ENCODE measurements at regions not wholly inside any gene's neighbourhood (a gene's known extent, or its start where the extent isn't known, plus 50 kb on each side); places are given as distances from the start of the nearest gene placed in this dataset.
"Not testable (repeated sequence)": the region's sequence is repeated elsewhere in the genome, so short reads cannot be mapped to it uniquely, and the experiment has no call there.

GRCh38 chr11:28962502-28962901 lies 854.3 kb downstream of the METTL15 start:
- DNase-seq: no peak

DNA sequence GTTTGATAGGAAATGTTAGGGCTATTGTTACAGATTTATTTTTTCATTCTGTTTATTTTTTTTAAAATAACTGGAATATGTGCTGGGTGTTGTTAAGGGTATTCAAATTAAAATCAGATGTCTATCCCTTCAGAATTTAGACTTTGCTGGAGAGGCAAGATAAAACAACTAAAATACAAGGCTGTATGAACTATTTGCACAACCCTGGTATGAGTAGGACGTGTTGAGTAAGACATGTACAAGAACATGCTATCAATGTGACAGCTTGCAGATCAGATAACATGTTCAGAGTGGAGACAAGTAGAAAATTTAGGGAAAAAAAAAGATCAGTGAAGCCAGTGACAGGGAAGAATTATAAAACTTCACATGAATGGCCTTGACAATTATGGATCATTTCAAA lies 853.5 kb downstream of the METTL15 start:
- no peak for DNase-seq

DNA sequence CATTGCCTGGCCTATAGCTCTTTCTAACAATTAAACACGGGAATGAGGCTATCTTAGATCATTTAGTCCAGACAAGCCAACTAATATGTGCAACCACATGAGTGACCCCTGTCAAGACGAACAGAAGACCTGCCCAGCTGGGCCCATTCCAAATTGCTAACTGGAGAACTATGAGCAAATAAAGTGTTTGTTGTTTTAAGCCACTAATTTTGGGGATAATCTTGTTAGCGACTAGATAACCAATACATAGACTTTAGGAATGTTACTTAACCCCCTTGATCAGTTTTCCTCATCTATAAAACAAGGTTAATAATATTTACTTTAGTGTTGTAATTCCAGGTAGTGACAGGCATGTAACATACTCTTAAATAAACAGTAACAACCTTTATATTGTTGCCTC lies 848.3 kb downstream of the METTL15 start:
- no peak for DNase-seq

- no peak for DNase-seq
Observed at GRCh38 chr11:28951191-28951590, 843.0 kb downstream of the METTL15 start.

DNA sequence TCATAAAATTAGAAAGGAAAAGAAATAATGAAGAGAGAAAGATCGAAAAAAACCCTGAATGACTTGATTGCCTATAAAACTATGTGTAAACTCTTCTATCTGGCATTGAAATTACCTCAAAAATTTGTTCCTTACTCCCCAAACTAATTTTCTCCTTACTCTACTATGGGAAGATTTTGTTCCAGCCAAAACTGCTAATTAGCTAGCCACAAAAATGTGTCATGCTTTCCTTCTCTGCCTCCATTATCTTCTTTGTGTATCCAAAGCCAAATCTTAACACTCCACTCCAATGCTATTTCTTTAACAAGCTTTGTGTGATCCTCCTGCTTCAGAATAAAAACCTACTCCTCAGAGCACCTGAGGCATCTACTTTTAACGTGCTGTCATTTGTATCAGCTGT lies 831.2 kb downstream of the METTL15 start:
- DNase-seq: no peak

- no peak for DNase-seq
Observed at GRCh38 chr11:28938091-28938490, 829.9 kb downstream of the METTL15 start.

DNA sequence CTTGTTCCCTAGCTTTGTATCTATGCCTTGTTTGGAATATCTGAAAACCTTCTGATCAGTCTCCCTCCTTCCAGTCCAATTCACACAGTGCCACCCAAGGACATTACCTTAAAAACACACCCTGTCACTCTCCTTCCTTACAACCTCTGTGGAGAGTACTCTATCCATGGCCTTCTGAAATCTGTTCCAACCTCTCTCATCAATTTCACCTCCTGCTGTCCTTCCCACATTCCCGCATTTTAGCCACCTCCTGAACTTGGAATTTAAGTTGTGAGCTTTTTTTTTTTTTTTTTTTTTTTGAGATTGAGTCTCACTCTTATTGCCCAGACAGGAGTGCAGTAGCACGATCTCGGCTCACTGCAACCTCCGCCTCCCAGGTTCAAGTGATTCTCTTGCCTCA lies 824.8 kb downstream of the METTL15 start:
- DNase-seq: no peak

GRCh38 chr11:28924004-28924403 lies 815.8 kb downstream of the METTL15 start:
- DNase-seq: no peak

- no peak for DNase-seq
Observed at GRCh38 chr11:28922386-28922981, 814.3 kb downstream of the METTL15 start.

GRCh38 chr11:28919194-28919593 lies 811.0 kb downstream of the METTL15 start:
- DNase-seq: no peak

DNA sequence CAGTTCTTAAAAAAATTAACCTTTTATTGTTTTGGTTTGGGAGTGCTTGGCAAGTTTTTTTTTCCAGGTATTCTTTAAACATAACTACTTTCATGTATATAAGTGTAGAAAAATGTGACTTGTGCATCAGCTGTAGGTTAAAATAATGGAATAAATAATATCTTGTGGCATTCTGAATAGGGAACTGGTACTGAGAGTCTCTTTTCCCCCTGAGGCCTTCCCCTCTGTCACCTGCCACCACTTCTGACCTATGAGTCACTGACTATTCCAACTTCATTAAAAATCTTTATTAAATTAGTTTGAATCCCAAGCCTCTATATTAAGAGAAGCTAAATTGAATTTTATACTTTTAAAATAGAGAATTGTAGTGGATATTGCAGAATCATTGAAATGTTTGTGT lies 805.7 kb downstream of the METTL15 start:
- DNase-seq: no peak

DNA sequence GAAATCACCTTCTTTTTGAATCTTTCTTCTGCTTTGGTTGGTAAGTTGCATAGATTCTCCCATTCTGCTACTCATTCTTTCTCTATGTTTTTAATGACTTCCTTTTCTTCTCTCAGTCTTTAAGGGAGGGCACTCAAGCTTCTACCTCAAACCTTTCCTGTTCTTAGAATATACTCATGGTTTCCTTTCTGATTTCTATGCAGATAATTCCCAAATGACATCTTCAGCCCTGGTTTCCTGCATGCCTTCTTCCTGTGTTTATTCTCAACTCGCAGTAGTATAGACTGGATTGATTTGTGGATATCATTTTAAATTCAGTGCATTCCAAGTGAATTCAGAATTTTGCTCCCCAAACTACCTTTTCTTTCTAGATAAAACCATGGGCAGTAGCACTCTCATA lies 803.6 kb downstream of the METTL15 start:
- DNase-seq: no peak

DNA sequence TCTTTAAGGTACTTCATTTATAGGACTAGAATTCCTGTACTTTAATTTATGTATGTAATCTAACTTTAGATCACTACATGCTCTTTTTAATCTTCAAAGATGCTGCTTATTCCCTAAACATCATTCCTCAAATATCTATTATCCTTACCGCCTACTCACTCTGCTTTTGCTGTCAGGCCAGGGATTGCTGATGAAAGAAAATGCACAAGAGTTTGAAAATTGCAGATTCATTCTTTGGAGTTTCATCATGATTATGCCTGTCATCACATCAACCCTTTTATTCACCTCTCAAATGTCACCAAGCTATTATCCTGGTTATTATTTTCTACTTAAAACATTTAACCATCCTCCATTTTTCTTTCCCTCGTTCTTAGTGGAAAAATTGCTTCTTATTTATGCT lies 802.7 kb downstream of the METTL15 start:
- DNase-seq: no peak

DNA sequence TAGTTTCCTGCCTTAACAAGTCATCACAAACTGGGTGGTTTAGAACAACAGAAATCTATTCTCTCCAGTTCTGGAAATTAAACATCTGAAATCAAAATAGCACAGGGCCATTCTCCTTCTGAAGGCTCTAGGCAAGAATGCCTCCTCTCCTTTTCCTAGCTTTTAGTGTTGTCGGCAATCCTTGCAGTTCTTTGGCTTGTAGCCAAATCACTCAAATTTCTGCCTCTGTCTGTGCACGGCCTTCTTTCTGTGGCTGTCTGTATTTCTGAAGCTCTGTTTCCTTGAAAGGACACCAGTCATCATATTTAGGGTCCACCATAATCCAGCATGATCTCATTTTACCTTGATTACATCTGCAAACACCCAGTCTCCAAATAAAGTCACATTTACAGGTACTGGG lies 795.5 kb downstream of the METTL15 start:
- no peak for DNase-seq

DNA sequence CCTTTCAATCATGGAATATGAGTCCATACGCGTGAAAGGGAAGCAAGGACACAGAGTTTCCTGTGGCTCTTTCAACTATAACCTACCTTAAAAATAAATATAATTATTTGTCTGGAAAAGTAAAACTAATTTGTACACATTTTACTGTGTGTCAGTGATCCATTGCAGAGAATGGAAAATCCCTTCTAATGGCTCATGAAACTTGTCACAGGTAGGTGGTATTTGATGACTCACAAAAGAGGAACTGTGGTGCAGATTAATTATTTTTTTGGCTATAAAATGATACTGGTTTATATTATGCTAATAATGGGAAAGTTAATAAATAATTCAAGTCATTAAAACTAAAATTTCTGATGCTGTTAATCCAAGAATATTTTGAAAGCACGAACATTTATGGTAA lies 792.2 kb downstream of the METTL15 start:
- DNase-seq: no peak

- no peak for DNase-seq
Observed at GRCh38 chr11:28899706-28900105, 791.5 kb downstream of the METTL15 start.

- not testable (repeated sequence) for DNase-seq
Observed at GRCh38 chr11:28890601-28891040, 782.4 kb downstream of the METTL15 start.

GRCh38 chr11:28887681-28888080 lies 779.5 kb downstream of the METTL15 start:
- DNase-seq: no peak

GRCh38 chr11:28879869-28880268 lies 771.7 kb downstream of the METTL15 start:
- no peak for DNase-seq

DNA sequence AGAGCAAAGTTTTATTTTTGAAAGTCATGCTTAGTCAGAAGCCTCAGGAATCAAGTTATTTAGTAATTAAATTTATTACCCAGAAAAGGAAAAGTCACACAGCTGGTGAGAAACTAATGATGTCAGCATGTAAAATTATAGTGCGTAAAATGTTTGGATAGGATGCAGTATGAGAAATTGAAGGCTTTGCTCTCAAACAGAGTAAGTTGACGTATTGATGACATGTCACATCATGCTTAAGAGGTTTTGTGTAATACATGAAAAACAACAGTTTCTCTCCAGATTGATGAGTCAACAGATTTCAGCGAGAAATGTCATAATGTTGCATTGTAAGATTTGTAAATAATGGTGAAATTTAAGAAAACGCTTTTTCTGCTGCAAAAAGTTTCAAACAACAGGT lies 769.8 kb downstream of the METTL15 start:
- DNase-seq: no peak

DNA sequence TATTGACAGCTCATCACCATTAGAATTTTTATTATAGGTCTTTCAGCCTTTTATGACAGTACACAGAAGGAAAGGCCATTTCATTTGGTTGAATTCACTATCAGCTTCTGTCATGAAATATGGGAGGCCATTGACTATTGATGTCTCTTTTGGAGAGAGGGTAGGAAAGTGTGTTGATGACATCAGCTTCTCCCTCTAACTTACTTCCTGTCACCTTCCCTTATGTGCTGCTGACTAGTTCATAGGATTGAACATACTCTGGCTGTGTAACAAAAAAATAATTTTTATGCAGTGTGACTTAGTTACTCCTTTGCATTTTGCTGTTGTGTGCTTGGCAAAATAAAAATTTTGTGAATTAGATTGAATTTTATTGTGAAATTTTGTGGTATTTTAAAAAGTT lies 769.2 kb downstream of the METTL15 start:
- DNase-seq: no peak

GRCh38 chr11:28874706-28875105 lies 766.5 kb downstream of the METTL15 start:
- DNase-seq: no peak

DNA sequence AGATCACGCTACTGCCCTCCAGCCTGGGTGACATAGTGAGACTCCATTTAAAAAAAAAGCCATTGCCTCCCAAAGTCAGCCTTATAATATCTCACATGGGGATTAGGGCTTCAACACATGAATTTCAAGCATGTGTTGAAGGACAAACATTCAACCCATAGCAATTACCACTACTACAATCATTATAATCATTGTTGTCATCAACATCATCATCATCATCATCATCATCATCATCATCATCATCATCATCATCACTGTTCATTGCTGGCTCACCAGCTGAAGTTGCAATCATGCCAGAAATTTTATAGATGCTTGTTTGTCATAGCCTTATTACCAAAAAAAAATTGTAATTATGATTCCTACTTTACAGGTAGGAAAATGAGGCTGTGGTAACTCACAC lies 762.9 kb downstream of the METTL15 start:
- no peak for DNase-seq

DNA sequence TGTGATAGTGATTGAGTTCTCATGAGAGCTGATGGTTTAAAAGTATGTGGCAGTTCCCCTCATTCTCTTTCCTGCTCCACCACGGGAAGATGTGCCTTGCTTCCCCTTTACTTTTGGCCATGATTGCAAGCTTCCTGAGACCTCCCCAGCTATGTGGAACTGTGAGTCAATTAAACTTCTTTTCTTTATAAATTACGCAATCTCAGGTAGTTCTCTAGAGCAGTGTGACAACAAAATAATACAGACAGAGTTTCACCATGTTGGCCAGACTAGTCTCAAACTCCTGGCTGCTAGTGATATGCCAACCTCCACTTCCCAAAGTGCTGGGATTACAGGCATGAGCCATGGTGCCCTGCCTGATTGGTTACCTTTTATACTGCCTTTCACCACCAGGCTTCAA lies 755.2 kb downstream of the METTL15 start:
- no peak for DNase-seq

GRCh38 chr11:28860893-28861292 lies 752.7 kb downstream of the METTL15 start:
- no peak for DNase-seq

GRCh38 chr11:28858076-28858475 lies 749.9 kb downstream of the METTL15 start:
- no peak for DNase-seq
